K562 (cell line): ENCODE measurements at regions not wholly inside any gene's neighbourhood (a gene's known extent, or its start where the extent isn't known, plus 50 kb on each side); places are given as distances from the start of the nearest gene placed in this dataset.

Experiments used
- ATF7 ChIP-seq: fragments of 450-650 bp; IDR thresholded peaks from 2 replicates; pipeline ENCODE4 v1.7.1; 2014; ENCODE audit warnings: mild to moderate bottlenecking, moderate library complexity
- CHD4 ChIP-seq: fragments of 200-600 bp; sonication (generic); IDR thresholded peaks from 3 replicates; pipeline ENCODE4 v1.6.1; 2012; ENCODE audit warnings: low read depth, mild to moderate bottlenecking, mixed read lengths, low read length, inconsistent platforms; ENCODE audit not compliant: insufficient read depth, insufficient replicate concordance, poor library complexity, severe bottlenecking
- CLOCK ChIP-seq: fragments of 250-450 bp; sonication (Bioruptor Pico); IDR thresholded peaks from 2 replicates; pipeline ENCODE4 v1.4.0; 2020; ENCODE audit warnings: mild to moderate bottlenecking, moderate library complexity, borderline replicate concordance
- E2F3 ChIP-seq: fragments of 250-450 bp; sonication (Bioruptor Pico); IDR thresholded peaks from 2 replicates; pipeline ENCODE4 v1.4.0; 2020; ENCODE audit warnings: mild to moderate bottlenecking
- KDM1A ChIP-seq, 2 experiments: fragments of 450-650 bp; IDR thresholded peaks; 2 replicates each; pipeline ENCODE4 v1.6.1; 2016; ENCODE audit warnings: mild to moderate bottlenecking in 2 of 2
- NR2C1 ChIP-seq, 2 experiments: fragments of 450-650 bp; IDR thresholded peaks; 2 replicates each; pipeline ENCODE4 v1.6.1; 2017; ENCODE audit warnings: mild to moderate bottlenecking in 2 of 2, antibody characterized with exemption in 1 of 2, inconsistent platforms in 1 of 2, missing compliant biosample characterization in 1 of 2, missing genetic modification characterization in 1 of 2
- RERE ChIP-seq: sonication (generic); formaldehyde crosslinking; IDR thresholded peaks from 2 replicates; pipeline ENCODE4 v1.8.0; 2023; ENCODE audit warnings: missing genetic modification reagents, mild to moderate bottlenecking, borderline replicate concordance
- TEAD4 ChIP-seq, 2 experiments: sonication (generic) in 1 of 2; formaldehyde crosslinking in 1 of 2; IDR thresholded peaks; 2 replicates each; pipeline versions ENCODE4 v1.6.1 to v1.8.0; 2012 to 2022; ENCODE audit warnings: borderline replicate concordance in 1 of 2, inconsistent platforms in 1 of 2, low read length in 1 of 2, mild to moderate bottlenecking in 1 of 2, missing genetic modification reagents in 1 of 2
- VEZF1 ChIP-seq: fragments of 200-800 bp; sonication (Bioruptor generic); IDR thresholded peaks from 2 replicates; pipeline ENCODE4 v1.6.1; 2017; ENCODE audit warnings: missing genetic modification characterization, missing compliant biosample characterization
- YY1 ChIP-seq, 3 experiments: IDR thresholded peaks; 2 replicates each; pipeline ENCODE4 v1.6.1; 2011; ENCODE audit warnings: low read length in 2 of 3, mild to moderate bottlenecking in 2 of 3, moderate library complexity in 2 of 3, borderline replicate concordance in 1 of 3, control low read depth in 1 of 3, low read depth in 1 of 3; ENCODE audit not compliant: insufficient read depth in 3 of 3, insufficient replicate concordance in 2 of 3, control insufficient read depth in 1 of 3, insufficient read length in 1 of 3; ENCODE audit errors: extremely low read depth in 1 of 3
- ZNF3 ChIP-seq: fragments of 250-450 bp; sonication (Bioruptor Pico); IDR thresholded peaks from 2 replicates; pipeline ENCODE4 v1.5.0; 2021; ENCODE audit warnings: mild to moderate bottlenecking, moderate library complexity
- ZNF639 ChIP-seq, 2 experiments: fragments of 200-800 bp in 1 of 2; sonication (Bioruptor generic) in 1 of 2; sonication (generic) in 1 of 2; formaldehyde crosslinking in 1 of 2; IDR thresholded peaks in 1 of 2; conservative IDR thresholded peaks in 1 of 2; 2 replicates each; pipeline versions ENCODE4 v1.5.0 to v1.6.1; 2016 to 2020; ENCODE audit warnings: missing compliant biosample characterization in 1 of 2, missing genetic modification characterization in 1 of 2, missing genetic modification reagents in 1 of 2
- ZNF695 ChIP-seq: fragments of 450-650 bp; formaldehyde crosslinking; IDR thresholded peaks from 2 replicates; pipeline ENCODE4 v1.4.0; 2020; ENCODE audit warnings: mild to moderate bottlenecking, moderate library complexity

- peak; percentile 89; the same call in 1 of the 2 replicates for TF ChIP-seq CLOCK (CRISPR knock-in tag)
- TF ChIP-seq ZNF695 (CRISPR knock-in tag) = peak; percentile 96
- TF ChIP-seq NR2C1 (IDR thresholded peaks at IDR 0.05) = peak; percentile 60
- peak; percentile 94 for TF ChIP-seq NR2C1 (tag; IDR thresholded peaks at IDR 0.05)
- 0 out of 2 replicates have a peak, but pooled peaks have one; percentile 69 for TF ChIP-seq ZNF3
- peak; percentile 67 for TF ChIP-seq VEZF1 (CRISPR knock-in tag)
- TF ChIP-seq ATF7 = peak; percentile 74
- TF ChIP-seq KDM1A (IDR thresholded peaks at IDR 0.05) = peak; percentile 85
- TF ChIP-seq CHD4 = no peak
- TF ChIP-seq YY1 (IDR thresholded peaks at IDR 0.05; ENCODE audit: borderline replicate concordance in 1 of 3, control insufficient read depth in 1 of 3, extremely low read depth in 1 of 3, insufficient read depth in 3 of 3, insufficient read length in 1 of 3, insufficient replicate concordance in 2 of 3, low read depth in 1 of 3, low read length in 2 of 3) = no peak
- TF ChIP-seq TEAD4 (IDR thresholded peaks at IDR 0.05; ENCODE audit: low read length) = peak; percentile 92
- no peak for TF ChIP-seq TEAD4 (CRISPR knock-in tag; IDR thresholded peaks at IDR 0.05; ENCODE audit: borderline replicate concordance)
- peak in 1 of 2 experiments; percentile 95; a peak in 2 of 4 replicates for TF ChIP-seq ZNF639 (CRISPR knock-in tag; conservative IDR thresholded peaks at IDR 0.05 in 1 of 2, IDR thresholded peaks at IDR 0.05 in 1 of 2)
- TF ChIP-seq RERE (CRISPR knock-in tag) = no peak
- peak; percentile 85 for TF ChIP-seq E2F3 (CRISPR knock-in tag)
Observed at GRCh38 chr4:78693777-78694456, 82.2 kb upstream of the BMP2K start (continued).
